ENCODE measurements at regions not wholly inside any gene's neighbourhood (a gene's known extent, or its start where the extent isn't known, plus 50 kb on each side); places are given as distances from the start of the nearest gene placed in this dataset.

- no peak for TF ChIP-seq CBX5 (IDR thresholded peaks at IDR 0.05; ENCODE audit: low read depth, low read length)
These were observed 784.8 kb upstream of the CDH2 start (continued) for GRCh38 chr18:28961669-28962228.
